ENCODE measurements at regions not wholly inside any gene's neighbourhood (a gene's known extent, or its start where the extent isn't known, plus 50 kb on each side); places are given as distances from the start of the nearest gene placed in this dataset.

DNA sequence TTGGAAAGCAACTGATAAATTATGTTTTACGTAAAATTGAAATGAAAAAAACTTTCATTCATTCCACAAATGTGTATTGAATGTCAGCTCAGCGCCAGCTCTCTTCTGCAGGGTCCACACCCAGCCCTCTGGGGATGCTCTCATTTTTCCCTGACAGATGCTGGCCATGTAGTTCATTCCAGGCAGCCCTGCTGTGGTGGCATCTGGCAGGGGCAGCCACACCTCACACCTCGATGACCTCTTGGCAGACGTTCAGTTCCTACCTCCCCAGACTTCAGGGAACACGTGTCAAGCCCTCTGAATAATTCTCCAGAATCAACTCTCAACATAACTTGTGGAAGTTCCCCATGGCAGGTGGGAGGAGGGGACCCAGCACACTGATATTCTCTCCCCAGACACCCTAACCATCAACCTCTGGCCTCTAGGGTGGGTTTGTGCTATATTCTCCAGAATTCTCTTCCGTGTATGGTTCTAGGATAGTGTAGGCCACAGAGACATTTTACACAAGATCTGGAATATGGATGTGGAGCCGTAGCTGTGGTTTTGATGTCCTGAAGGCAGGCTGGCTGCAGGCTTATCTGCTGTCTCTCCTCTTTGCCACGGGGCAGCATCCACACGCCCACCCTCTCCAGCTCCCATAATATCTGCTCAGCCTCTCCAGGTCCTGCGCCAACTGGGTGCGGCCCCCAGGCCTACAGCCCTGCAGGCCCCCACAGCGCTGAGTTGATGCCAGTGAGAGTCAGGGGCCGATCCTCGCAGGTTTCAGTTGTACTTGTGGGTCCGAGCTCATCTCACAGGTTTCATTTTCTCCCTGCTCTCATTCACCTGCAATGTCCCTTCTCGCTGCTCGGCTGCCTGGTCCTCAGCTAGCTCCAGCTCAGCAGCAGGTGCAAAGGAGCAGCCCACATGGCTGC, 175.8 kb upstream of the ARID1B start:
- no peak for DNase-seq (ENCODE audit: low spot score in 2 of 2)
- Histone ChIP-seq H3K4me1 (no peaks in the 10 kb centered on the region), H3K27me3 (no peaks in the 10 kb centered on the region), H3K9me3 (no peaks in the 10 kb centered on the region), H3K36me3 (no peaks in the 10 kb centered on the region), H3K27ac (no peak overlapping the region), H3K4me3 (no peak overlapping the region)
- intact Hi-C loops (cut with DNase I): no loop called here
- TF ChIP-seq, protein P1, sequence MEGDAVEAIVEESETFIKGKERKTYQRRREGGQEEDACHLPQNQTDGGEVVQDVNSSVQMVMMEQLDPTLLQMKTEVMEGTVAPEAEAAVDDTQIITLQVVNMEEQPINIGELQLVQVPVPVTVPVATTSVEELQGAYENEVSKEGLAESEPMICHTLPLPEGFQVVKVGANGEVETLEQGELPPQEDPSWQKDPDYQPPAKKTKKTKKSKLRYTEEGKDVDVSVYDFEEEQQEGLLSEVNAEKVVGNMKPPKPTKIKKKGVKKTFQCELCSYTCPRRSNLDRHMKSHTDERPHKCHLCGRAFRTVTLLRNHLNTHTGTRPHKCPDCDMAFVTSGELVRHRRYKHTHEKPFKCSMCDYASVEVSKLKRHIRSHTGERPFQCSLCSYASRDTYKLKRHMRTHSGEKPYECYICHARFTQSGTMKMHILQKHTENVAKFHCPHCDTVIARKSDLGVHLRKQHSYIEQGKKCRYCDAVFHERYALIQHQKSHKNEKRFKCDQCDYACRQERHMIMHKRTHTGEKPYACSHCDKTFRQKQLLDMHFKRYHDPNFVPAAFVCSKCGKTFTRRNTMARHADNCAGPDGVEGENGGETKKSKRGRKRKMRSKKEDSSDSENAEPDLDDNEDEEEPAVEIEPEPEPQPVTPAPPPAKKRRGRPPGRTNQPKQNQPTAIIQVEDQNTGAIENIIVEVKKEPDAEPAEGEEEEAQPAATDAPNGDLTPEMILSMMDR (IDR thresholded peaks at IDR 0.05): no peak

DNA sequence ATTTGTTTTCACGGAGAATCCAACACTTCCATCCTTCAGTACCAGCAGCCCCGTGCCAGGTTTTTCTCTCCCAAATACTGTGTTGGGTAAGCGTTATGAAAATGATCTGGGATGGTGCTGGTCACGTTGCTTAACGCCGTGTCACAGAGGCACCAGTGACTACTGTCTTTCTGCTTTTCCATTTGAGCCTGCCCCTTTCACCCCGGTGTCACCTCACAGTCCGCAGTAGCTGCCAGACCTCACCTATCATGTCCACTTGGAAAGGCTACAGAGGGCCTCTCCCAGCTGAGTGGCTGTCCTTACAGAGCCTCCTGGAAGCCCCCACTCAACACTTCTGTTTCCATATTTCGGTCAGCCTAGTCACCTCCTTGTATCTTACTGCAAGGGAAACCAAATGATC, 176.5 kb upstream of the ARID1B start:
- intact Hi-C loops (cut with DNase I): no loop called here
- no peak overlapping the region for H3K27ac ChIP-seq
- no peaks in the 10 kb centered on the region for H3K27me3 ChIP-seq
- H3K4me1 ChIP-seq: no peaks in the 10 kb centered on the region
- TF ChIP-seq, protein P1 (IDR thresholded peaks at IDR 0.05): no peak
- H3K9me3 ChIP-seq: no peaks in the 10 kb centered on the region
- DNase-seq (ENCODE audit: low spot score in 2 of 2): no peak
- no peaks in the 10 kb centered on the region for H3K36me3 ChIP-seq
- no peak overlapping the region for H3K4me3 ChIP-seq

DNA sequence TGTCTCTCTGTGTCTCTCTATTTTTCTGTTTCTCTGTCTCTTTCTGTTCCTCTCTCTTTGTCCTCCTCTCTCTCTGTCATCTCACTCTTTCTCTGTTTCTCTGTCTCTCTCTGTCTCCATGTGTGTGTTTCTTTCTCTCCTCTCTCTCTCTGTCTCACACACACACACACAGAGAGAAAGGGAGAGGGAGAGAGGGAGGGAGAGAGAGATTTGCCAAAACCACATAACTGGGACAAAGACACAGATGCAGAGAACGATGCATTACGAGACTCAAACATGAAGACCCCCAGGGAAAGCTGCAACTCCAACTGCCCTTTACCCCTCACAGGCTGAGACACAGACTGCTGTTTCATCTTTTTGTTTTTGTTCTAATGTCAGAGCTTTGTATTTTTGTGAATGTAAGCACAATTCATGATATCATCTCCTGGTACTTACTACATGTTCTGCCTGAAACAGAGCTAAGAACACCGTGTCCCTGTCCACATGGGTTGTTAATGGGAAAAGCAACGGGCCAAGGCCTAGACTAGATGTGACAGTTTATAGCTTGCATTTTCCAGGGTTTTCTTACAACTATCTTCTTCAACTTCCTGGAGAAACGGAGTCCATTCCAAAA, 177.1 kb upstream of the ARID1B start:
- intact Hi-C loops (cut with DNase I): no loop called here
- Histone ChIP-seq H3K36me3 (no peaks in the 10 kb centered on the region), H3K27me3 (no peaks in the 10 kb centered on the region), H3K9me3 (no peaks in the 10 kb centered on the region), H3K4me3 (no peak overlapping the region), H3K27ac (no peak overlapping the region), H3K4me1 (no peaks in the 10 kb centered on the region)
- DNase-seq (ENCODE audit: low spot score in 2 of 2): no peak
- TF ChIP-seq, protein P1 (IDR thresholded peaks at IDR 0.05): no peak

DNA sequence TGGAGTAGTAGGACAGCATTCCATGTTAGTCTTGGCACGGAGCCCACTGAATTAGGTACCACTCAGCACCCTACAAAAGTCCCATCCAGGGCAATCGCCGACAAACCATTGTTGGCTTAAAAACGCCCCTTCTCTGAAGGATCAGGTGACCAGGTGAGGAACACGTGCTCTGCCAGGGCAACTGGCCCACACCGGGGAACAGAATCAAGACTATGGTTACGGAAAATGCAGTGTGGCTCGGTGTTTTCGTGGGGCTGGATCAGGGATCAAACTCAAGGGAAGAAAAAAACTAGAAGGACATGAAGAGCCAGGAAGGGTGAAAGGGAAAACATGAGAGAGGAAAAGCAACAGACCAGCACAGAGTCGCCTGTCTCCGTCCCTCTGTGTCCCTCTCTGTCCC, 177.8 kb upstream of the ARID1B start:
- Histone ChIP-seq H3K4me1 (no peaks in the 10 kb centered on the region), H3K27me3 (no peaks in the 10 kb centered on the region), H3K9me3 (no peaks in the 10 kb centered on the region), H3K36me3 (no peaks in the 10 kb centered on the region), H3K27ac (no peak overlapping the region), H3K4me3 (no peak overlapping the region)
- no peak for DNase-seq (ENCODE audit: low spot score in 2 of 2)
- intact Hi-C loops (cut with DNase I): no loop called here
- TF ChIP-seq, protein P1 (IDR thresholded peaks at IDR 0.05): no peak

DNA sequence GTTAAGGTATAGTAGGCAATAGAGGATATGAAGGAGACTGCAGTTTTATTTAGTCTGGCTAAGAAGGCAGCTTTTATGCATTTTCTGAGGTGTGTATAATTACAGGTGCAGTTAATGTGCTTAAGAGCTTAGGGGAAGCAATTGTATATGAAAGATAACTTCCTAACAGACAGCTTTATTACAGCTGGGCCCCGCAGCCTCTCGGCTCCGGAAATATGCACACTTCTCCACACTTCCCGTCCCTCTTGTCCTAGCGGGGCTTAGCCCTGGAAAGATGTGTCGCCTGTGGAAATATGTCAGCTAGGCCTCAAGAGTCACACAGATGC, 178.4 kb upstream of the ARID1B start:
- DNase-seq (ENCODE audit: low spot score in 2 of 2): no peak
- intact Hi-C loops (cut with DNase I): no loop called here
- H3K9me3 ChIP-seq: no peaks in the 10 kb centered on the region
- H3K4me1 ChIP-seq: no peaks in the 10 kb centered on the region
- TF ChIP-seq, protein P1 (IDR thresholded peaks at IDR 0.05): no peak
- H3K27ac ChIP-seq: no peak overlapping the region
- H3K36me3 ChIP-seq: no peaks in the 10 kb centered on the region
- H3K27me3 ChIP-seq: no peaks in the 10 kb centered on the region
- H3K4me3 ChIP-seq: no peak overlapping the region

All from ascending aorta (tissue), 2 donors.